ENCODE measurements at regions not wholly inside any gene's neighbourhood (a gene's known extent, or its start where the extent isn't known, plus 50 kb on each side); places are given as distances from the start of the nearest gene placed in this dataset.
A peak's percentile ranks its signal among the peaks of the same experiment; 100 is the strongest.

- peak; percentile 2 for DNase-seq (ENCODE audit: extremely low read depth, low read depth)
- no peak overlapping the region for H3K4me3 ChIP-seq (replicated peaks; ENCODE audit: low read depth, low read length)
- TF ChIP-seq CTCF (IDR thresholded peaks at IDR 0.05; ENCODE audit: low read depth, low read length, missing control alignments), result no peak
Measured at GRCh38 chr12:5230156-5230555, 186.5 kb downstream of the KCNA5 start.

GRCh38 chr12:5230861-5231260, 187.2 kb downstream of the KCNA5 start:
- no peak overlapping the region for H3K4me3 ChIP-seq (replicated peaks; ENCODE audit: low read depth, low read length)
- DNase-seq (ENCODE audit: extremely low read depth, low read depth), result no peak
- TF ChIP-seq CTCF (IDR thresholded peaks at IDR 0.05; ENCODE audit: low read depth, low read length, missing control alignments), result no peak

- DNase-seq (ENCODE audit: extremely low read depth, low read depth), result no peak
- no peak overlapping the region for H3K4me3 ChIP-seq (replicated peaks; ENCODE audit: low read depth, low read length)
- no peak for TF ChIP-seq CTCF (IDR thresholded peaks at IDR 0.05; ENCODE audit: low read depth, low read length, missing control alignments)
Measured at GRCh38 chr12:5232291-5232690, 188.6 kb downstream of the KCNA5 start.

GRCh38 chr12:5232826-5233500, 189.3 kb downstream of the KCNA5 start:
- no peak for DNase-seq (ENCODE audit: extremely low read depth, low read depth)
- TF ChIP-seq CTCF (IDR thresholded peaks at IDR 0.05; ENCODE audit: low read depth, low read length, missing control alignments), result no peak
- H3K4me3 ChIP-seq (replicated peaks; ENCODE audit: low read depth, low read length), result no peak overlapping the region

GRCh38 chr12:5236022-5236640, 192.5 kb downstream of the KCNA5 start:
- no peak overlapping the region for H3K4me3 ChIP-seq (replicated peaks; ENCODE audit: low read depth, low read length)
- no peak for DNase-seq (ENCODE audit: extremely low read depth, low read depth)
- TF ChIP-seq CTCF (IDR thresholded peaks at IDR 0.05; ENCODE audit: low read depth, low read length, missing control alignments), result no peak

GRCh38 chr12:5242440-5242839, 189.5 kb upstream of the NTF3 start:
- no peak for DNase-seq (ENCODE audit: extremely low read depth, low read depth)
- H3K4me3 ChIP-seq (replicated peaks; ENCODE audit: low read depth, low read length), result no peak overlapping the region
- TF ChIP-seq CTCF (IDR thresholded peaks at IDR 0.05; ENCODE audit: low read depth, low read length, missing control alignments), result no peak
